SK-N-SH treated with all-trans-retinoic acid at 6 μM for 48 hours (cell line): ENCODE measurements at regions not wholly inside any gene's neighbourhood (a gene's known extent, or its start where the extent isn't known, plus 50 kb on each side); places are given as distances from the start of the nearest gene placed in this dataset.

ENCODE experiments used
- ATAC-seq: fragments of 200-7000 bp; cut with Tn5 transposase; 3 replicates; pipeline ENCODE4 v1.9.1; 2020; ENCODE audit warnings: mild to moderate bottlenecking, moderate library complexity
- ARNTL ChIP-seq: fragments of 450-650 bp; formaldehyde crosslinking; IDR thresholded peaks from 2 replicates; pipeline ENCODE4 v1.5.0; 2020; ENCODE audit warnings: low read depth, mild to moderate bottlenecking, moderate library complexity, borderline replicate concordance
- BACH2 ChIP-seq: fragments of 250-450 bp; sonication (Bioruptor Pico); IDR thresholded peaks from 2 replicates; pipeline ENCODE4 v1.9.0; 2021; ENCODE audit warnings: mild to moderate bottlenecking, borderline replicate concordance
- CREB5 ChIP-seq: fragments of 250-450 bp; sonication (Bioruptor Pico); IDR thresholded peaks from 2 replicates; pipeline ENCODE4 v1.5.1; 2020; ENCODE audit warnings: low read depth, mild to moderate bottlenecking, moderate library complexity
- CSDC2 ChIP-seq: fragments of 250-450 bp; sonication (Bioruptor Pico); IDR thresholded peaks from 2 replicates; pipeline ENCODE4 v1.5.0; 2020; ENCODE audit warnings: mild to moderate bottlenecking, moderate library complexity
- CSRNP3 ChIP-seq: fragments of 250-450 bp; sonication (Bioruptor Pico); IDR thresholded peaks from 2 replicates; pipeline ENCODE4 v1.5.1; 2021; ENCODE audit warnings: mild to moderate bottlenecking, moderate library complexity
- ESRRG ChIP-seq: fragments of 250-450 bp; sonication (Bioruptor Pico); IDR thresholded peaks from 2 replicates; pipeline ENCODE4 v1.6.1; 2021; ENCODE audit warnings: mild to moderate bottlenecking
- GLIS3 ChIP-seq: fragments of 250-450 bp; sonication (Bioruptor Pico); IDR thresholded peaks from 2 replicates; pipeline ENCODE4 v1.5.0; 2020; ENCODE audit warnings: mild to moderate bottlenecking, moderate library complexity
- OSR1 ChIP-seq: fragments of 250-450 bp; sonication (Bioruptor Pico); IDR thresholded peaks from 2 replicates; pipeline ENCODE4 v1.8.0; 2022; ENCODE audit warnings: moderate library complexity, mild to moderate bottlenecking, inconsistent platforms
- PATZ1 ChIP-seq: fragments of 250-450 bp; sonication (Bioruptor Pico); IDR thresholded peaks from 2 replicates; pipeline ENCODE4 v1.8.0; 2020; ENCODE audit warnings: mild to moderate bottlenecking, moderate library complexity, borderline replicate concordance
- POU6F1 ChIP-seq: fragments of 250-450 bp; sonication (Bioruptor Pico); IDR thresholded peaks from 2 replicates; pipeline ENCODE4 v1.8.0; 2021; ENCODE audit warnings: low read depth, mild to moderate bottlenecking, moderate library complexity, borderline replicate concordance
- PPARA ChIP-seq: fragments of 250-450 bp; sonication (Bioruptor Pico); IDR thresholded peaks from 2 replicates; pipeline ENCODE4 v1.5.0; 2020; ENCODE audit warnings: mild to moderate bottlenecking, borderline replicate concordance
- RARB ChIP-seq: fragments of 250-450 bp; sonication (Bioruptor Pico); IDR thresholded peaks from 2 replicates; pipeline ENCODE4 v1.8.0; 2021; ENCODE audit warnings: mild to moderate bottlenecking, moderate library complexity
- SNAI2 ChIP-seq: fragments of 250-450 bp; sonication (Bioruptor Pico); IDR thresholded peaks from 2 replicates; pipeline ENCODE4 v1.5.0; 2020; ENCODE audit warnings: mild to moderate bottlenecking, moderate library complexity
- TCF4 ChIP-seq: fragments of 250-450 bp; sonication (Bioruptor Pico); IDR thresholded peaks from 2 replicates; pipeline ENCODE4 v1.8.0; 2021; ENCODE audit warnings: mild to moderate bottlenecking, moderate library complexity, borderline replicate concordance
- TOX ChIP-seq: fragments of 250-450 bp; sonication (Bioruptor Pico); IDR thresholded peaks from 2 replicates; pipeline ENCODE4 v1.8.0; 2021; ENCODE audit warnings: mild to moderate bottlenecking, moderate library complexity, borderline replicate concordance
- TSHZ2 ChIP-seq: fragments of 250-450 bp; sonication (Bioruptor Pico); IDR thresholded peaks from 2 replicates; pipeline ENCODE4 v1.5.0; 2020; ENCODE audit warnings: mild to moderate bottlenecking, moderate library complexity
- ZC3H10 ChIP-seq: fragments of 250-450 bp; sonication (Bioruptor Pico); IDR thresholded peaks from 2 replicates; pipeline ENCODE4 v1.5.1; 2021; ENCODE audit warnings: mild to moderate bottlenecking, moderate library complexity
- ZFP3 ChIP-seq: fragments of 250-450 bp; sonication (Bioruptor Pico); IDR thresholded peaks from 2 replicates; pipeline ENCODE4 v1.5.0; 2020; ENCODE audit warnings: mild to moderate bottlenecking, moderate library complexity
- ZNF565 ChIP-seq: fragments of 450-650 bp; formaldehyde crosslinking; conservative IDR thresholded peaks from 2 replicates; pipeline ENCODE4 v1.5.0; 2020; ENCODE audit warnings: low read depth, mild to moderate bottlenecking, moderate library complexity
- ZNF70 ChIP-seq: fragments of 450-650 bp; formaldehyde crosslinking; IDR thresholded peaks from 2 replicates; pipeline ENCODE4 v1.5.0; 2020; ENCODE audit warnings: mild to moderate bottlenecking, moderate library complexity

- ATAC-seq = no peak
- TF ChIP-seq RARB (CRISPR knock-in tag) (no peak), CSDC2 (no peak), CSRNP3 (CRISPR knock-in tag) (no peak), TOX (CRISPR knock-in tag) (no peak), ARNTL (no peak), GLIS3 (CRISPR knock-in tag) (no peak), BACH2 (no peak), TSHZ2 (no peak), POU6F1 (CRISPR knock-in tag) (no peak)
- TF ChIP-seq, all 23 proteins: peak for 0
Measured at GRCh38 chr12:124478985-124479645, 88.3 kb downstream of the NCOR2 start.

GRCh38 chr12:124478416-124478815 lies 89.0 kb downstream of the NCOR2 start:
- no peak for TF ChIP-seq OSR1 (CRISPR knock-in tag)
- TF ChIP-seq RARB (CRISPR knock-in tag) = no peak
- TF ChIP-seq ESRRG = no peak
- no peak for TF ChIP-seq TSHZ2
- TF ChIP-seq ZNF70 (CRISPR knock-in tag) = no peak
- TF ChIP-seq BACH2 = no peak
- TF ChIP-seq PATZ1 (CRISPR knock-in tag) = no peak
- TF ChIP-seq ZC3H10 (CRISPR knock-in tag) = no peak
- TF ChIP-seq PPARA (CRISPR knock-in tag) = no peak
- TF ChIP-seq SNAI2 (CRISPR knock-in tag) = no peak
- TF ChIP-seq CSDC2 = no peak
- TF ChIP-seq, all 23 proteins: peak for 0
- ATAC-seq = no peak

- ATAC-seq = no peak
- no peak for TF ChIP-seq PPARA (CRISPR knock-in tag)
- TF ChIP-seq RARB (CRISPR knock-in tag) = no peak
- no peak for TF ChIP-seq OSR1 (CRISPR knock-in tag)
- no peak for TF ChIP-seq ZNF70 (CRISPR knock-in tag)
- TF ChIP-seq TCF4 (CRISPR knock-in tag) = no peak
- no peak for TF ChIP-seq ZC3H10 (CRISPR knock-in tag)
- no peak for TF ChIP-seq ZFP3 (CRISPR knock-in tag)
- no peak for TF ChIP-seq SNAI2 (CRISPR knock-in tag)
- no peak for TF ChIP-seq ZNF565 (CRISPR knock-in tag)
- TF ChIP-seq POU6F1 (CRISPR knock-in tag) = no peak
- TF ChIP-seq TOX (CRISPR knock-in tag) = no peak
- no peak for TF ChIP-seq CREB5 (CRISPR knock-in tag)
- TF ChIP-seq, all 23 proteins: peak for 0
Measured at GRCh38 chr12:124477107-124477915, 90.1 kb downstream of the NCOR2 start.
